ENCODE measurements at regions not wholly inside any gene's neighbourhood (a gene's known extent, or its start where the extent isn't known, plus 50 kb on each side); places are given as distances from the start of the nearest gene placed in this dataset.

DNA sequence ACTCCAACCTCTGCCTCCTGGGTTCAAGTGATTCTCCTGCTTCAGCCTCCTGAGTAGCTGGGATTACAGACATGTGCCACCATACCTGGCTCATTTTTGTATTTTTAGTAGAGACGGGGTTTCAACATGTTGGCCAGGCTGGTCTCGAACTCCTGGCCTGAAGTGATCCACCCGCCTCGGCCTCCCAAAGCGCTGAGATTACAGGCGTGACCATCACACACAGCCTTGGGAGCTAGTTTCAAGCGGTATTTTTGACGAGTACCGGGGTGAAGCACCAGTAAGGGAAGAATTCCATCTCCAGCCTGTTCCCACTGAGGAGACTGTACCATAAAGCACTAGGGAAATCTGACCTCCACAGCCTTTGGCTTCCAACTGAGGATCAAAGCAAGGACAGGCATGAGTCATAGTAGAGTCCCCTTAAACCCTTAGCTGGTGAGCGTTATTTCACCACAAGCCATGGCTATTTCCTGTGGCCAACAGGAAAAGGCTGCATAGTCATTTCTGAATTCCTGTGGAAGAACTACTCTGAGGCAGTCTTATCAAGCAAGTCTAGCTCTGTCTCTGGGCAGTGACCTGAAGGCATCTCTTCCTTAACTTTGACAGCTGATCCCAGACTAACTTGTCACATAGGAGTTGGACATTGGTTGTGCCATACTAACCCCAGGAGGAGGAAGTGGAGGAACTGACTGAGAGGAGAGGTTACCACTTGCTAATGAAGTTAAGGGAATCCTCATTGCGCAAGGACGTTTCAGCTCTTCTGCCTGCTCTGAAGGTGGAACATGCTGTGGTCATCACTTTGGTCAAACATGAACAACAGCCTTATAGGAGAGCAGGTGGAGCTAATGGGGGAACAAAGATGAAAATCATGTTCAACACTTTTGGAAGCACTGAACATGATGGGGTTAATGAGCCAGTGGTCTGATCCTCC lies 85.8 kb upstream of the DMRT1 start (continued):
- no peak for TF ChIP-seq ZNF451 (CRISPR knock-in tag; IDR thresholded peaks at IDR 0.05)
- TF ChIP-seq THRA (CRISPR knock-in tag; IDR thresholded peaks at IDR 0.05; ENCODE audit: borderline replicate concordance), result peak; percentile 10; the same call in 1 of the 2 replicates
- no peak for TF ChIP-seq REST (IDR thresholded peaks at IDR 0.05; ENCODE audit: borderline replicate concordance in 1 of 2, low read depth in 1 of 2, low read length in 2 of 2)
- peak; percentile 53; the same call in 1 of the 2 replicates for TF ChIP-seq ZKSCAN8 (CRISPR knock-in tag; IDR thresholded peaks at IDR 0.05; ENCODE audit: borderline replicate concordance)
- TF ChIP-seq RARA (CRISPR knock-in tag; IDR thresholded peaks at IDR 0.05), result peak; percentile 87
- peak; percentile 69 for TF ChIP-seq PHF21A (CRISPR knock-in tag; IDR thresholded peaks at IDR 0.05)
- no peak for TF ChIP-seq ZNF280B (CRISPR knock-in tag; IDR thresholded peaks at IDR 0.05; ENCODE audit: borderline replicate concordance)
- peak; percentile 91 for TF ChIP-seq FOSL1 (CRISPR knock-in tag; IDR thresholded peaks at IDR 0.05; ENCODE audit: borderline replicate concordance)
- no peak for TF ChIP-seq RFXANK (CRISPR knock-in tag; IDR thresholded peaks at IDR 0.05)
- peak; percentile 96 for TF ChIP-seq CEBPB (IDR thresholded peaks at IDR 0.05; ENCODE audit: borderline replicate concordance, low read depth, low read length)
- no peak for TF ChIP-seq ATF7 (IDR thresholded peaks at IDR 0.05)
- TF ChIP-seq ATF7 (CRISPR knock-in tag; IDR thresholded peaks at IDR 0.05), result no peak
- TF ChIP-seq ZNF253 (CRISPR knock-in tag; IDR thresholded peaks at IDR 0.05; ENCODE audit: borderline replicate concordance), result no peak
- TF ChIP-seq ZNF44 (CRISPR knock-in tag; IDR thresholded peaks at IDR 0.05), result no peak
- no peak for TF ChIP-seq SMARCE1 (IDR thresholded peaks at IDR 0.05; ENCODE audit: borderline replicate concordance)
- TF ChIP-seq NPAS2 (CRISPR knock-in tag; IDR thresholded peaks at IDR 0.05; ENCODE audit: borderline replicate concordance), result no peak
- TF ChIP-seq ZBTB33 (CRISPR knock-in tag; IDR thresholded peaks at IDR 0.05), result peak; percentile 95
- peak; percentile 73; the same call in 1 of the 2 replicates for TF ChIP-seq ZNF792 (CRISPR knock-in tag; IDR thresholded peaks at IDR 0.05)
- TF ChIP-seq, protein P1, sequence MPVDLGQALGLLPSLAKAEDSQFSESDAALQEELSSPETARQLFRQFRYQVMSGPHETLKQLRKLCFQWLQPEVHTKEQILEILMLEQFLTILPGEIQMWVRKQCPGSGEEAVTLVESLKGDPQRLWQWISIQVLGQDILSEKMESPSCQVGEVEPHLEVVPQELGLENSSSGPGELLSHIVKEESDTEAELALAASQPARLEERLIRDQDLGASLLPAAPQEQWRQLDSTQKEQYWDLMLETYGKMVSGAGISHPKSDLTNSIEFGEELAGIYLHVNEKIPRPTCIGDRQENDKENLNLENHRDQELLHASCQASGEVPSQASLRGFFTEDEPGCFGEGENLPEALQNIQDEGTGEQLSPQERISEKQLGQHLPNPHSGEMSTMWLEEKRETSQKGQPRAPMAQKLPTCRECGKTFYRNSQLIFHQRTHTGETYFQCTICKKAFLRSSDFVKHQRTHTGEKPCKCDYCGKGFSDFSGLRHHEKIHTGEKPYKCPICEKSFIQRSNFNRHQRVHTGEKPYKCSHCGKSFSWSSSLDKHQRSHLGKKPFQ (CRISPR knock-in tag; IDR thresholded peaks at IDR 0.05; ENCODE audit: insufficient replicate concordance), result no peak

All from HepG2 (cell line).